H1 (cell line): ENCODE measurements at regions not wholly inside any gene's neighbourhood (a gene's known extent, or its start where the extent isn't known, plus 50 kb on each side); places are given as distances from the start of the nearest gene placed in this dataset.

Source experiments
- CTCF ChIA-PET: fragments of 300-600 bp; sonication (Branson Sonifier 250); formaldehyde crosslinking; loops from one replicate; lab custom pipeline; 2021; ENCODE audit not compliant: partially characterized antibody; lab: Charles Lee
- POLR2A ChIA-PET: fragments of 300-600 bp; sonication (Branson Sonifier 250); formaldehyde crosslinking; loops from one replicate; lab custom pipeline; 2021; ENCODE audit warnings: inconsistent platforms; ENCODE audit not compliant: partially characterized antibody; lab: Charles Lee
- DNase-seq, 2 experiments: peaks; one replicate each; pipeline versions ENCODE4 v3.0.0 to v3.0.0-alpha.2; 2010 to 2022; ENCODE audit warnings: low spot score in 2 of 2, low read depth in 1 of 2, mixed read lengths in 1 of 2
- FAIRE-seq: peaks from 2 replicates; lab custom pipeline; 2011; peaks lifted over from hg19 to GRCh38; lab: Jason Lieb, UNC
- H2AFZ ChIP-seq: 2 replicates; pipeline ENCODE4 v1.8.1; 2012; ENCODE audit warnings: low read length, inconsistent platforms
- H2AK5ac ChIP-seq: 2 replicates; pipeline ENCODE4 v1.6.1; 2013; ENCODE audit warnings: low read depth, low read length
- H2BK120ac ChIP-seq: replicated peaks from 2 replicates; pipeline ENCODE3; 2013; ENCODE audit warnings: low read depth, low read length, inconsistent platforms
- H2BK12ac ChIP-seq: 2 replicates; pipeline ENCODE4 v1.6.1; 2013; ENCODE audit warnings: low read depth, low read length
- H2BK15ac ChIP-seq: 2 replicates; pipeline ENCODE4 v1.6.1; 2013; ENCODE audit warnings: low read length
- H2BK20ac ChIP-seq: 2 replicates; pipeline ENCODE4 v1.6.1; 2013; ENCODE audit warnings: low read length
- H2BK5ac ChIP-seq: 2 replicates; pipeline ENCODE4 v1.6.1; 2013; ENCODE audit warnings: low read depth, low read length
- H3K14ac ChIP-seq: 2 replicates; pipeline ENCODE4 v1.6.1; 2013; ENCODE audit warnings: inconsistent platforms; ENCODE audit not compliant: insufficient read length
- H3K18ac ChIP-seq: 2 replicates; pipeline ENCODE4 v1.6.1; 2013; ENCODE audit warnings: low read length; ENCODE audit errors: extremely low read depth
- H3K23ac ChIP-seq: 2 replicates; pipeline ENCODE4 v1.6.1; 2013; ENCODE audit warnings: inconsistent platforms; ENCODE audit not compliant: insufficient read length
- H3K23me2 ChIP-seq: 2 replicates; pipeline ENCODE4 v1.6.1; 2013; ENCODE audit warnings: low read depth, low read length
- H3K27ac ChIP-seq: 2 replicates; pipeline ENCODE4 v1.6.1; 2011; ENCODE audit warnings: low read depth, low read length, inconsistent platforms
- H3K27me3 ChIP-seq, 4 experiments: replicated peaks in 1 of 4; 1 replicate in 1 of 4; 2 replicates in 3 of 4; pipeline versions ENCODE4 v1.6.1 to v1.8.1; 2011 to 2013; ENCODE audit warnings: low read length in 3 of 4, mild to moderate bottlenecking in 3 of 4, inconsistent platforms in 2 of 4, mixed read lengths in 2 of 4, moderate library complexity in 1 of 4; ENCODE audit not compliant: control insufficient read depth in 3 of 4, insufficient read depth in 3 of 4; ENCODE audit errors: extremely low read depth in 1 of 4
- H3K36me3 ChIP-seq, 4 experiments: 2 replicates each; pipeline versions ENCODE4 v1.6.1 to v1.8.1; 2011 to 2013; ENCODE audit warnings: mild to moderate bottlenecking in 4 of 4, low read length in 3 of 4, moderate library complexity in 2 of 4, control low read depth in 1 of 4, inconsistent platforms in 1 of 4; ENCODE audit not compliant: insufficient read depth in 4 of 4, control insufficient read depth in 2 of 4
- H3K4ac ChIP-seq: replicated peaks from 2 replicates; pipeline ENCODE3; 2013; ENCODE audit warnings: low read length, low read depth, mixed read lengths, inconsistent platforms; ENCODE audit not compliant: insufficient read length
- H3K4me1 ChIP-seq, 4 experiments: replicated peaks in 1 of 4; 1 replicate in 1 of 4; 2 replicates in 3 of 4; pipeline versions ENCODE4 v1.6.1 to v1.8.1; 2011 to 2013; ENCODE audit warnings: low read length in 3 of 4, inconsistent platforms in 2 of 4, mixed read lengths in 1 of 4; ENCODE audit not compliant: insufficient read depth in 4 of 4, control insufficient read depth in 3 of 4
- H3K4me2 ChIP-seq, 2 experiments: 2 replicates each; pipeline versions ENCODE4 v1.6.1 to v1.8.1; 2011 to 2013; ENCODE audit warnings: low read depth in 2 of 2, low read length in 2 of 2, control low read depth in 1 of 2, inconsistent platforms in 1 of 2, mild to moderate bottlenecking in 1 of 2; ENCODE audit not compliant: insufficient read depth in 1 of 2
- H3K4me3 ChIP-seq, 4 experiments: fragments of 200-600, 300-600 bp in 1 of 4; sonication (generic), shearing (Covaris generic), sonication (Bioruptor Twin) in 1 of 4; 2 replicates each; pipeline versions ENCODE4 v1.5.1 to v1.8.1; 2011 to 2016; ENCODE audit warnings: low read length in 4 of 4, low read depth in 3 of 4, control low read depth in 2 of 4, inconsistent platforms in 2 of 4, mild to moderate bottlenecking in 2 of 4, mixed read lengths in 1 of 4, moderate library complexity in 1 of 4; ENCODE audit not compliant: insufficient read depth in 2 of 4; ENCODE audit errors: extremely low read depth in 1 of 4
- H3K56ac ChIP-seq: replicated peaks from 2 replicates; pipeline ENCODE3; 2013; ENCODE audit warnings: low read depth, mild to moderate bottlenecking, mixed read lengths, low read length, inconsistent platforms; ENCODE audit not compliant: insufficient read length
- H3K79me1 ChIP-seq: 2 replicates; pipeline ENCODE4 v1.6.1; 2013; ENCODE audit warnings: low read depth, low read length, control low read depth
- H3K79me2 ChIP-seq, 2 experiments: 2 replicates each; pipeline versions ENCODE4 v1.6.1 to v1.8.1; 2012 to 2013; ENCODE audit warnings: low read length in 2 of 2, mild to moderate bottlenecking in 2 of 2, inconsistent platforms in 1 of 2; ENCODE audit not compliant: insufficient read depth in 2 of 2, control insufficient read depth in 1 of 2
- H3K9ac ChIP-seq, 4 experiments: replicated peaks in 1 of 4; 1 replicate in 1 of 4; 2 replicates in 3 of 4; pipeline versions ENCODE4 v1.6.1 to v1.8.1; 2011 to 2013; ENCODE audit warnings: low read depth in 3 of 4, low read length in 3 of 4, control low read depth in 2 of 4, mild to moderate bottlenecking in 2 of 4, moderate library complexity in 2 of 4, inconsistent platforms in 1 of 4; ENCODE audit errors: extremely low read depth in 1 of 4
- H3K9me3 ChIP-seq, 2 experiments: 2 replicates each; pipeline versions ENCODE4 v1.6.1 to v1.8.1; 2012 to 2013; ENCODE audit warnings: mild to moderate bottlenecking in 2 of 2, moderate library complexity in 2 of 2, control low read depth in 1 of 2, inconsistent platforms in 1 of 2, low read depth in 1 of 2, low read length in 1 of 2, mixed read lengths in 1 of 2; ENCODE audit not compliant: insufficient read depth in 2 of 2
- H4K20me1 ChIP-seq, 2 experiments: replicated peaks in 1 of 2; 2 replicates each; pipeline versions ENCODE3 to v1.8.1; 2011 to 2013; ENCODE audit warnings: inconsistent platforms in 2 of 2, low read length in 2 of 2, mild to moderate bottlenecking in 1 of 2; ENCODE audit not compliant: insufficient read depth in 2 of 2, control insufficient read depth in 1 of 2
- H4K5ac ChIP-seq: 2 replicates; pipeline ENCODE4 v1.6.1; 2013; ENCODE audit warnings: low read length, low read depth, mixed read lengths, inconsistent platforms; ENCODE audit not compliant: insufficient read length
- H4K8ac ChIP-seq: 2 replicates; pipeline ENCODE4 v1.8.0; 2013; ENCODE audit warnings: mild to moderate bottlenecking, moderate library complexity, low read length, inconsistent platforms; ENCODE audit not compliant: insufficient read depth; ENCODE audit errors: extremely low read depth
- H4K91ac ChIP-seq: replicated peaks from 2 replicates; pipeline ENCODE3; 2013; ENCODE audit warnings: low read length, mixed read lengths, inconsistent platforms; ENCODE audit not compliant: insufficient read length
- EGR1 ChIP-seq: IDR thresholded peaks from 2 replicates; pipeline ENCODE4 v1.6.1; 2011; ENCODE audit warnings: low read depth, low read length, borderline replicate concordance
- SRF ChIP-seq: IDR thresholded peaks from 2 replicates; pipeline ENCODE4 v1.6.1; 2011; ENCODE audit warnings: mild to moderate bottlenecking, low read depth, low read length, moderate library complexity
- TF ChIP-seq, protein P1 (sequence below): IDR thresholded peaks from 2 replicates; pipeline ENCODE4 v1.6.1; 2012; ENCODE audit warnings: inconsistent platforms

GRCh38 chr9:75461183-75461582 lies 372.9 kb downstream of the OSTF1 start:
- Histone ChIP-seq H4K5ac (no peak overlapping the region), H3K56ac (no peak overlapping the region), H3K4ac (no peak overlapping the region), H2BK20ac (no peak overlapping the region), H3K27me3 (no peaks in the 10 kb centered on the region), H3K9ac (no peak overlapping the region), H2BK12ac (no peak overlapping the region), H3K27ac (no peak overlapping the region), H4K91ac (no peak overlapping the region), H3K4me2 (no peak overlapping the region), H2BK15ac (no peak overlapping the region), H3K9me3 (no peaks in the 10 kb centered on the region), H3K4me3 (no peak overlapping the region), H3K23me2 (no peaks in the 10 kb centered on the region), H3K4me1 (peaks cover 0 to 22% (median 7%) of the 10 kb centered on the region in 4 experiments; a peak in 3 of 7 replicates), H3K14ac (no peak overlapping the region), H3K79me1 (no peaks in the 10 kb centered on the region), H3K23ac (no peak overlapping the region), H2AK5ac (no peak overlapping the region), H3K36me3 (no peaks in the 10 kb centered on the region), H4K8ac (no peak overlapping the region), H2BK5ac (no peak overlapping the region), H2BK120ac (no peak overlapping the region), H3K18ac (no peak overlapping the region), H3K79me2 (no peaks in the 10 kb centered on the region), H4K20me1 (no peaks in the 10 kb centered on the region), H2AFZ (no peak overlapping the region)
- no peak for DNase-seq
- CTCF ChIA-PET: interaction anchor here (0.8 kb wide), 1 partner anchor 21 kb away, joined by 4 read pairs; no protein-coding TSS in a partner anchor
- TF ChIP-seq EGR1: no peak
- TF ChIP-seq SRF: no peak
- TF ChIP-seq, protein P1, sequence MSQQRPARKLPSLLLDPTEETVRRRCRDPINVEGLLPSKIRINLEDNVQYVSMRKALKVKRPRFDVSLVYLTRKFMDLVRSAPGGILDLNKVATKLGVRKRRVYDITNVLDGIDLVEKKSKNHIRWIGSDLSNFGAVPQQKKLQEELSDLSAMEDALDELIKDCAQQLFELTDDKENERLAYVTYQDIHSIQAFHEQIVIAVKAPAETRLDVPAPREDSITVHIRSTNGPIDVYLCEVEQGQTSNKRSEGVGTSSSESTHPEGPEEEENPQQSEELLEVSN: no peak
- POLR2A ChIA-PET: no interaction called here
- FAIRE-seq: no peak
